ENCODE measurements at regions not wholly inside any gene's neighbourhood (a gene's known extent, or its start where the extent isn't known, plus 50 kb on each side); places are given as distances from the start of the nearest gene placed in this dataset.

GRCh38 chr2:145302886-145303285 is 783.0 kb upstream of the ZEB2 start:
- no peak overlapping the region for H3K4me3 ChIP-seq (ENCODE audit: severe bottlenecking)
- no peaks in the 10 kb centered on the region for H3K9me3 ChIP-seq (ENCODE audit: severe bottlenecking)
- DNase-seq (ENCODE audit: low spot score): no peak
- TF ChIP-seq CTCF (IDR thresholded peaks at IDR 0.05; ENCODE audit: poor library complexity, severe bottlenecking): no peak
- no peaks in the 10 kb centered on the region for H3K27me3 ChIP-seq (ENCODE audit: insufficient read depth, poor library complexity, severe bottlenecking)
- H3K4me1 ChIP-seq (ENCODE audit: insufficient read depth, poor library complexity, severe bottlenecking): no peaks in the 10 kb centered on the region
- no peak for ATAC-seq (ENCODE audit: low read depth)
- H3K36me3 ChIP-seq (ENCODE audit: low read depth): no peaks in the 10 kb centered on the region
- H3K27ac ChIP-seq (ENCODE audit: poor library complexity, severe bottlenecking): no peak overlapping the region

- H3K27ac ChIP-seq (ENCODE audit: poor library complexity, severe bottlenecking): no peak overlapping the region
- no peaks in the 10 kb centered on the region for H3K4me1 ChIP-seq (ENCODE audit: insufficient read depth, poor library complexity, severe bottlenecking)
- no peaks in the 10 kb centered on the region for H3K27me3 ChIP-seq (ENCODE audit: insufficient read depth, poor library complexity, severe bottlenecking)
- H3K4me3 ChIP-seq (ENCODE audit: severe bottlenecking): no peak overlapping the region
- no peak for TF ChIP-seq CTCF (IDR thresholded peaks at IDR 0.05; ENCODE audit: poor library complexity, severe bottlenecking)
- ATAC-seq (ENCODE audit: low read depth) (no peak), DNase-seq (ENCODE audit: low spot score) (no peak)
- H3K36me3 ChIP-seq (ENCODE audit: low read depth): no peaks in the 10 kb centered on the region
- no peaks in the 10 kb centered on the region for H3K9me3 ChIP-seq (ENCODE audit: severe bottlenecking)
These were observed 782.5 kb upstream of the ZEB2 start for GRCh38 chr2:145302451-145302850.

GRCh38 chr2:145299368-145299767 is 779.4 kb upstream of the ZEB2 start:
- Histone ChIP-seq H3K9me3 (ENCODE audit: severe bottlenecking) (no peaks in the 10 kb centered on the region), H3K36me3 (ENCODE audit: low read depth) (no peaks in the 10 kb centered on the region), H3K27me3 (ENCODE audit: insufficient read depth, poor library complexity, severe bottlenecking) (no peaks in the 10 kb centered on the region), H3K4me1 (ENCODE audit: insufficient read depth, poor library complexity, severe bottlenecking) (no peaks in the 10 kb centered on the region), H3K4me3 (ENCODE audit: severe bottlenecking) (no peak overlapping the region), H3K27ac (ENCODE audit: poor library complexity, severe bottlenecking) (no peak overlapping the region)
- DNase-seq (ENCODE audit: low spot score): no peak
- no peak for TF ChIP-seq CTCF (IDR thresholded peaks at IDR 0.05; ENCODE audit: poor library complexity, severe bottlenecking)
- no peak for ATAC-seq (ENCODE audit: low read depth)

- peak; percentile 74; the same call in 2 of the 3 replicates for ATAC-seq (ENCODE audit: low read depth)
- no peaks in the 10 kb centered on the region for H3K9me3 ChIP-seq (ENCODE audit: severe bottlenecking)
- no peak for DNase-seq (ENCODE audit: low spot score)
- H3K27me3 ChIP-seq (ENCODE audit: insufficient read depth, poor library complexity, severe bottlenecking): no peaks in the 10 kb centered on the region
- H3K4me3 ChIP-seq (ENCODE audit: severe bottlenecking): no peak overlapping the region
- no peak overlapping the region for H3K27ac ChIP-seq (ENCODE audit: poor library complexity, severe bottlenecking)
- H3K36me3 ChIP-seq (ENCODE audit: low read depth): no peaks in the 10 kb centered on the region
- no peak for TF ChIP-seq CTCF (IDR thresholded peaks at IDR 0.05; ENCODE audit: poor library complexity, severe bottlenecking)
- no peaks in the 10 kb centered on the region for H3K4me1 ChIP-seq (ENCODE audit: insufficient read depth, poor library complexity, severe bottlenecking)
These were observed 772.2 kb upstream of the ZEB2 start for GRCh38 chr2:145292166-145292565.

DNA sequence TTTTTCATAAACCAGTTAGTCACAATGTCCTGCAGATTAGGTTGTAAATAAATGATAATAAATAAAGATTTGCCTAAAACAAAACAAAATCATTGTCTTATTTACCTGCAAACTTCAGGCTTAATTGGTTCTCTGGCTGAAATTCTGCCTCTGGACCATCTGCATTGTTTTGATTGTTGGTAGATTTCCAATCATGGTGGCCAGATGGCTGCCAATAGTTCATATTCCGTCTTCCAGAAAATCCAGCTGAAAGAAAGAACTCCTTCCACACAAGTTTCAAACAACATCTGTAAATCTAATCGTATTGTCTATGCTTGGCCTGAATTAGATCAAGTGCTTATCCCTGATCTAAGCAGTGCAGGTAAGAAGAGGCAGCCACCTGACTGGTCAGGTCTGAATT is 771.1 kb upstream of the ZEB2 start:
- Histone ChIP-seq H3K4me1 (ENCODE audit: insufficient read depth, poor library complexity, severe bottlenecking) (no peaks in the 10 kb centered on the region), H3K27me3 (ENCODE audit: insufficient read depth, poor library complexity, severe bottlenecking) (no peaks in the 10 kb centered on the region), H3K4me3 (ENCODE audit: severe bottlenecking) (no peak overlapping the region), H3K27ac (ENCODE audit: poor library complexity, severe bottlenecking) (no peak overlapping the region), H3K9me3 (ENCODE audit: severe bottlenecking) (no peaks in the 10 kb centered on the region), H3K36me3 (ENCODE audit: low read depth) (no peaks in the 10 kb centered on the region)
- ATAC-seq (ENCODE audit: low read depth) (no peak), DNase-seq (ENCODE audit: low spot score) (no peak)
- TF ChIP-seq CTCF (IDR thresholded peaks at IDR 0.05; ENCODE audit: poor library complexity, severe bottlenecking): no peak

Data from RWPE2 (cell line).